H9 (cell line): ENCODE measurements at regions not wholly inside any gene's neighbourhood (a gene's known extent, or its start where the extent isn't known, plus 50 kb on each side); places are given as distances from the start of the nearest gene placed in this dataset.

Experiments
- DNase-seq: peaks from one replicate; pipeline ENCODE4 v3.0.0-alpha.2; 2017
- H2AFZ ChIP-seq: one replicate; pipeline ENCODE4 v1.6.1; 2013; ENCODE audit warnings: mild to moderate bottlenecking, low read length, control low read depth, moderate library complexity
- H2AK5ac ChIP-seq: 2 replicates; pipeline ENCODE4 v1.6.1; 2013; ENCODE audit warnings: low read length, control low read depth, mixed read lengths; ENCODE audit not compliant: insufficient read length
- H2BK120ac ChIP-seq: one replicate; pipeline ENCODE4 v1.6.1; 2013; ENCODE audit warnings: low read depth, mild to moderate bottlenecking, low read length, control low read depth, inconsistent platforms; ENCODE audit not compliant: poor library complexity, severe bottlenecking
- H2BK12ac ChIP-seq: 2 replicates; pipeline ENCODE4 v1.6.1; 2013; ENCODE audit warnings: low read length, control low read depth, mixed read lengths, low read depth; ENCODE audit not compliant: insufficient read length
- H2BK15ac ChIP-seq: 2 replicates; pipeline ENCODE4 v1.6.1; 2013; ENCODE audit warnings: low read depth, low read length, control low read depth
- H2BK20ac ChIP-seq: one replicate; pipeline ENCODE4 v1.6.1; 2013; ENCODE audit warnings: low read depth, mild to moderate bottlenecking, low read length, control low read depth, inconsistent platforms; ENCODE audit not compliant: poor library complexity, severe bottlenecking
- H2BK5ac ChIP-seq: 2 replicates; pipeline ENCODE4 v1.6.1; 2013; ENCODE audit warnings: low read length, control low read depth, mixed read lengths; ENCODE audit not compliant: insufficient read length
- H3K14ac ChIP-seq: 2 replicates; pipeline ENCODE4 v1.6.1; 2013; ENCODE audit warnings: low read length, control low read depth; ENCODE audit not compliant: insufficient read depth
- H3K18ac ChIP-seq: 2 replicates; pipeline ENCODE4 v1.6.1; 2013; ENCODE audit warnings: low read depth, mild to moderate bottlenecking, mixed read lengths, low read length, control low read depth; ENCODE audit not compliant: insufficient read length
- H3K23ac ChIP-seq: 2 replicates; pipeline ENCODE4 v1.6.1; 2013; ENCODE audit warnings: low read length, control low read depth, mixed read lengths, low read depth; ENCODE audit not compliant: insufficient read length
- H3K23me2 ChIP-seq: 2 replicates; pipeline ENCODE4 v1.6.1; 2013; ENCODE audit warnings: low read depth, mild to moderate bottlenecking, mixed read lengths, low read length, control low read depth; ENCODE audit not compliant: insufficient read length, poor library complexity, severe bottlenecking
- H3K27ac ChIP-seq: 2 replicates; pipeline ENCODE4 v1.5.1; 2013; ENCODE audit warnings: low read length, control low read depth, mixed read lengths, low read depth; ENCODE audit not compliant: insufficient read length
- H3K27me3 ChIP-seq: 2 replicates; pipeline ENCODE4 v1.6.1; 2013; ENCODE audit warnings: low read length, control low read depth, inconsistent platforms; ENCODE audit not compliant: insufficient read depth
- H3K4ac ChIP-seq: 2 replicates; pipeline ENCODE4 v1.6.1; 2013; ENCODE audit warnings: low read depth, mild to moderate bottlenecking, control low read depth, inconsistent platforms, low read length, moderate library complexity
- H3K4me1 ChIP-seq: 2 replicates; pipeline ENCODE4 v1.6.1; 2013; ENCODE audit warnings: low read length, control low read depth, inconsistent platforms; ENCODE audit not compliant: insufficient read depth
- H3K4me2 ChIP-seq: 2 replicates; pipeline ENCODE4 v1.6.1; 2013; ENCODE audit warnings: low read length, control low read depth, mixed read lengths; ENCODE audit not compliant: insufficient read length, insufficient read depth
- H3K56ac ChIP-seq: 2 replicates; pipeline ENCODE4 v1.6.1; 2013; ENCODE audit warnings: low read depth, mild to moderate bottlenecking, mixed read lengths, low read length, control low read depth; ENCODE audit not compliant: insufficient read length
- H3K79me1 ChIP-seq: 2 replicates; pipeline ENCODE4 v1.6.1; 2013; ENCODE audit warnings: low read depth, mild to moderate bottlenecking, moderate library complexity, low read length, control low read depth, inconsistent platforms; ENCODE audit not compliant: insufficient read depth, poor library complexity, severe bottlenecking
- H3K79me2 ChIP-seq: 2 replicates; pipeline ENCODE4 v1.6.1; 2013; ENCODE audit warnings: low read length, control low read depth, inconsistent platforms; ENCODE audit not compliant: insufficient read depth
- H3K9ac ChIP-seq: 2 replicates; pipeline ENCODE4 v1.6.1; 2013; ENCODE audit warnings: low read length, control low read depth, mixed read lengths; ENCODE audit not compliant: insufficient read length; ENCODE audit errors: extremely low read depth
- H3K9me3 ChIP-seq: one replicate; pipeline ENCODE4 v1.6.1; 2013; ENCODE audit warnings: low read depth, low read length, inconsistent platforms; ENCODE audit not compliant: control insufficient read depth
- H3T11ph ChIP-seq: one replicate; pipeline ENCODE4 v1.6.1; 2013; ENCODE audit warnings: mild to moderate bottlenecking, low read length, control low read depth, inconsistent platforms
- H4K20me1 ChIP-seq: one replicate; pipeline ENCODE4 v1.6.1; 2013; ENCODE audit not compliant: control insufficient read depth, insufficient read length, insufficient read depth
- H4K5ac ChIP-seq: 2 replicates; pipeline ENCODE4 v1.6.1; 2013; ENCODE audit warnings: low read depth, mild to moderate bottlenecking, mixed read lengths, low read length, control low read depth; ENCODE audit not compliant: insufficient read length
- H4K8ac ChIP-seq: replicated peaks from 2 replicates; pipeline ENCODE4 v1.6.1; 2013; ENCODE audit warnings: low read length, control low read depth, mixed read lengths, low read depth; ENCODE audit not compliant: insufficient read length
- H4K91ac ChIP-seq: 2 replicates; pipeline ENCODE4 v1.6.1; 2013; ENCODE audit warnings: low read depth, mild to moderate bottlenecking, moderate library complexity, mixed read lengths, low read length, control low read depth; ENCODE audit not compliant: insufficient read length
- H3K27ac Mint-ChIP-seq, 3 experiments: 2 replicates in 2 of 3; 3 replicates in 1 of 3; pipeline ENCODE4 v1.8.0; 2020 to 2021; ENCODE audit warnings: mixed read lengths in 3 of 3, mild to moderate bottlenecking in 1 of 3, moderate library complexity in 1 of 3
- H3K27me3 Mint-ChIP-seq: 2 replicates; pipeline ENCODE4 v1.8.0; 2021; ENCODE audit warnings: low read depth, mild to moderate bottlenecking, moderate library complexity, mixed read lengths
- H3K36me3 Mint-ChIP-seq, 3 experiments: 2 replicates in 2 of 3; 3 replicates in 1 of 3; pipeline ENCODE4 v1.8.0; 2020 to 2021; ENCODE audit warnings: low read depth in 3 of 3, mixed read lengths in 3 of 3; ENCODE audit not compliant: insufficient read depth in 1 of 3
- H3K4me1 Mint-ChIP-seq, 2 experiments: 2 replicates each; pipeline ENCODE4 v1.8.0; 2020; ENCODE audit warnings: mixed read lengths in 2 of 2
- H3K4me3 Mint-ChIP-seq, 2 experiments: 2 replicates in 1 of 2; 3 replicates in 1 of 2; pipeline ENCODE4 v1.8.0; 2020 to 2021; ENCODE audit warnings: mild to moderate bottlenecking in 2 of 2, mixed read lengths in 2 of 2, moderate library complexity in 1 of 2
- H3K9me3 Mint-ChIP-seq, 2 experiments: 2 replicates in 1 of 2; 3 replicates in 1 of 2; pipeline ENCODE4 v1.8.0; 2020; ENCODE audit warnings: mild to moderate bottlenecking in 2 of 2, mixed read lengths in 2 of 2, moderate library complexity in 1 of 2
- CTCF ChIP-seq: fragments of 200-600 bp; sonication (generic); conservative IDR thresholded peaks from 3 replicates; pipeline ENCODE4 v1.8.0; 2021; ENCODE audit warnings: antibody characterized with exemption, mild to moderate bottlenecking
- WGBS: extraction: QIAGEN DNeasy Blood & Tissue Kit; methylation state at CpG from one replicate; pipeline ENCODE4 v1.1.7; 2013; ENCODE audit warnings: missing lambda C conversion rate, low lambda C conversion rate, mixed read lengths; ENCODE audit not compliant: insufficient read length; ENCODE audit errors: extremely low coverage; 5-methylcytosine and 5-hydroxymethylcytosine counted together

- Histone ChIP-seq H3K27me3 (no peaks in the 10 kb centered on the region), H2AFZ (no peak overlapping the region), H3K23me2 (no peaks in the 10 kb centered on the region), H2BK12ac (no peak overlapping the region), H3T11ph (no peak overlapping the region), H3K4ac (no peak overlapping the region), H2AK5ac (no peak overlapping the region), H4K91ac (no peak overlapping the region), H3K79me1 (no peaks in the 10 kb centered on the region), H2BK5ac (no peak overlapping the region), H3K14ac (no peak overlapping the region), H3K18ac (no peak overlapping the region), H2BK15ac (no peak overlapping the region), H3K4me2 (no peak overlapping the region), H2BK120ac (no peak overlapping the region), H4K20me1 (no peaks in the 10 kb centered on the region), H3K9ac (no peak overlapping the region), H3K4me1 (peaks cover 1% of the 10 kb centered on the region; the same call in 1 of the 2 replicates), H3K27ac (no peak overlapping the region), H4K8ac (no peak overlapping the region), H4K5ac (no peak overlapping the region), H3K56ac (no peak overlapping the region), H3K9me3 (no peaks in the 10 kb centered on the region), H3K23ac (no peak overlapping the region), H2BK20ac (no peak overlapping the region), H3K79me2 (no peaks in the 10 kb centered on the region)
- no CpG with 5 or more reads among the region's 6 CpGs for WGBS
- Mint-ChIP-seq H3K4me1 (peaks cover 19 to 26% of the 10 kb centered on the region in 2 experiments), H3K36me3 (no peaks in the 10 kb centered on the region), H3K27ac (no peak overlapping the region), H3K9me3 (no peaks in the 10 kb centered on the region), H3K4me3 (no peak overlapping the region), H3K27me3 (peaks cover 7% of the 10 kb centered on the region)
- TF ChIP-seq CTCF = no peak
- DNase-seq = no peak
These were observed 116.3 kb upstream of the HAAO start for GRCh38 chr2:42908518-42909200.
